ENCODE measurements at regions not wholly inside any gene's neighbourhood (a gene's known extent, or its start where the extent isn't known, plus 50 kb on each side); places are given as distances from the start of the nearest gene placed in this dataset.
"Not testable (repeated sequence)": the region's sequence is repeated elsewhere in the genome, so short reads cannot be mapped to it uniquely, and the experiment has no call there.

DNA sequence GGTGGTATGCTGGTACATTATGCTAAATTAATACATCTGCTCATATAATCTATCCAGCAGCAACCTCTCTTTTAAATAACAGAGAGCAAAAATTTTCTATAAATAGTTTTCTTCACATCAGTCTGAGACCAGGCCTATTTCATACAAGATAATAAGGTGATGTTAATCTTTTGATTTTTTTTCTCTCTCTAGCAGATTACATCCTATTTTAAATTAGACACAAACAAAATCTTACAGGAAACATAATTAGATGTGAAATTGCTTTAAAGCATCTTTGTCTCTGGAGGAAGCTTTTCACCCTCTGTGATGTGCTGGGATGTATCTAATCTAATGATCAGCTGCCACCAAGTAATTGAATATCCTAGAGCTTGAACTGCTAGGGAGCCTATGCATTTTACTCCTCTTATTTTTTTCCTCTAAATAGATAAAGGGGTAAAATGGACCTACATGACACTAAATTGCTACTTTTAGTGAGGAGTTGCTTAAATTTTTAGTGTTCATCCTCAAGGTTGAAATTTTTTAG is 165.5 kb downstream of the MANEA start:
- POLR2A ChIA-PET, result no interaction called here
- TF ChIP-seq HEYL (CRISPR knock-in tag; IDR thresholded peaks at IDR 0.05) (no peak), HDAC2 (IDR thresholded peaks at IDR 0.05) (no peak), CBX8 (IDR thresholded peaks at IDR 0.05) (no peak), EHF (CRISPR knock-in tag; IDR thresholded peaks at IDR 0.05) (no peak)
- TF ChIP-seq, protein P1, sequence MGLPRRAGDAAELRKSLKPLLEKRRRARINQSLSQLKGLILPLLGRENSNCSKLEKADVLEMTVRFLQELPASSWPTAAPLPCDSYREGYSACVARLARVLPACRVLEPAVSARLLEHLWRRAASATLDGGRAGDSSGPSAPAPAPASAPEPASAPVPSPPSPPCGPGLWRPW (IDR thresholded peaks at IDR 0.05), result no peak
- TF ChIP-seq, protein P2, sequence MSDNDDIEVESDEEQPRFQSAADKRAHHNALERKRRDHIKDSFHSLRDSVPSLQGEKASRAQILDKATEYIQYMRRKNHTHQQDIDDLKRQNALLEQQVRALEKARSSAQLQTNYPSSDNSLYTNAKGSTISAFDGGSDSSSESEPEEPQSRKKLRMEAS (IDR thresholded peaks at IDR 0.05), result no peak

GRCh38 chr6:95743591-95743990 is 166.3 kb downstream of the MANEA start:
- no peak overlapping the region for H3K4me3 ChIP-seq
- DNase-seq (ENCODE audit: low read depth in 1 of 2, low spot score in 1 of 2) (no peak), FAIRE-seq (no peak), ATAC-seq (no peak)
- H3K9me3 ChIP-seq, result no peaks in the 10 kb centered on the region
- ChIA-PET CTCF (no interaction called here), POLR2A (no interaction called here)
- H3K27ac ChIP-seq, result no peak overlapping the region
- no peaks in the 10 kb centered on the region for H3K4me1 ChIP-seq
- TF ChIP-seq TFCP2L1 (CRISPR knock-in tag; IDR thresholded peaks at IDR 0.05) (no peak), HOXB13 (CRISPR knock-in tag; IDR thresholded peaks at IDR 0.05; ENCODE audit: low read depth) (no peak), CEBPB (IDR thresholded peaks at IDR 0.05) (no peak), JUN (IDR thresholded peaks at IDR 0.05) (no peak), CBX2 (IDR thresholded peaks at IDR 0.05; ENCODE audit: borderline replicate concordance, low read depth) (no peak), ZSCAN20 (CRISPR knock-in tag; IDR thresholded peaks at IDR 0.05) (no peak), POLR2A (IDR thresholded peaks at IDR 0.05; ENCODE audit: low read length) (no peak), RAD21 (conservative IDR thresholded peaks at IDR 0.05 in 1 of 2, IDR thresholded peaks at IDR 0.05 in 1 of 2) (no peak)
- TF ChIP-seq, protein P3, sequence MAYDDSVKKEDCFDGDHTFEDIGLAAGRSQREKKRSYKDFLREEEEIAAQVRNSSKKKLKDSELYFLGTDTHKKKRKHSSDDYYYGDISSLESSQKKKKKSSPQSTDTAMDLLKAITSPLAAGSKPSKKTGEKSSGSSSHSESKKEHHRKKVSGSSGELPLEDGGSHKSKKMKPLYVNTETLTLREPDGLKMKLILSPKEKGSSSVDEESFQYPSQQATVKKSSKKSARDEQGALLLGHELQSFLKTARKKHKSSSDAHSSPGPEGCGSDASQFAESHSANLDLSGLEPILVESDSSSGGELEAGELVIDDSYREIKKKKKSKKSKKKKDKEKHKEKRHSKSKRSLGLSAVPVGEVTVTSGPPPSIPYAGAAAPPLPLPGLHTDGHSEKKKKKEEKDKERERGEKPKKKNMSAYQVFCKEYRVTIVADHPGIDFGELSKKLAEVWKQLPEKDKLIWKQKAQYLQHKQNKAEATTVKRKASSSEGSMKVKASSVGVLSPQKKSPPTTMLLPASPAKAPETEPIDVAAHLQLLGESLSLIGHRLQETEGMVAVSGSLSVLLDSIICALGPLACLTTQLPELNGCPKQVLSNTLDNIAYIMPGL (CRISPR knock-in tag; IDR thresholded peaks at IDR 0.05; ENCODE audit: borderline replicate concordance), result no peak
- WGBS (ENCODE audit: missing lambda C conversion rate), result 27% methylated on average over 4 of the region's 4 CpGs
- no peak overlapping the region for H3K4me2 ChIP-seq

More for the DNA sequence above, 165.5 kb downstream of the MANEA start:
- Histone ChIP-seq H3K4me1 (no peaks in the 10 kb centered on the region), H3K4me3 (no peak overlapping the region), H3K4me2 (no peak overlapping the region), H3K9me3 (no peaks in the 10 kb centered on the region), H3K27ac (no peak overlapping the region)
- CTCF ChIA-PET, result no interaction called here
- no peak for DNase-seq (ENCODE audit: low read depth in 1 of 2, low spot score in 1 of 2)
- no peak for FAIRE-seq
- ATAC-seq, result no peak

GRCh38 chr6:95758236-95759069 is 181.1 kb downstream of the MANEA start:
- 59% methylated on average over 5 of the region's 36 CpGs for whole genome bisulfite sequencing (ENCODE audit: missing lambda C conversion rate)
- ATAC-seq; H3K4me2 ChIP-seq; FAIRE-seq; H3K4me3 ChIP-seq; POLR2A ChIA-PET; CTCF ChIA-PET; DNase-seq (ENCODE audit: low read depth in 1 of 2, low spot score in 1 of 2); H3K4me1 ChIP-seq; H3K9me3 ChIP-seq; H3K27ac ChIP-seq: not testable (repeated sequence)

DNA sequence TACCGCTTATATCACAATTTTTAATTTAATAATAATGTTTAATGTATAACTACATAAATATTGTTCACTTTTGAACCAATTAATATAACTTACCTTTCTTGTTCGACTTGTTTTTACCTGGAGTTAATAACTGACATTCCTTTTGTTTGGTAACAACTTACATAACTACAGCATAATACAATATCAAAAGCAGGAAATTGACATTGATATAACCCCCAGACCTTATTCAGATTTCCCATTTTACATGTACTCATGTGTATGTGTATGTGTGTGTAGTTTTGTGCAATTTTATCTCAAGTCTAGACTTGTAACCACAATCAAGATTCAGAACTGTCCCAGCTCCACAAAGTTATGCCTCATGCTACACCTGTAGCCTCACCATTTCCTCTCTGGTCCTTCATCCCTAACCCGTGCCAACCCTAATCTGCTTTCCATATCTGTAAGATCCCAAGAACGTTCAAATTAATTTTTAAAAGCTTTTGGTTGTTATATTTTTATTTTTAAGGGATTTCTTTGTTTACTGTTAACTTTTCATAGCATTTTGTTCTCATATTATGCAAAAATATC is 190.6 kb downstream of the MANEA start:
- CTCF ChIA-PET, result no interaction called here
- Histone ChIP-seq H3K27ac (no peak overlapping the region), H3K4me2 (no peak overlapping the region), H3K9me3 (no peaks in the 10 kb centered on the region), H3K4me3 (no peak overlapping the region), H3K4me1 (no peaks in the 10 kb centered on the region)
- 15% methylated on average over 4 of the region's 4 CpGs for WGBS (ENCODE audit: missing lambda C conversion rate)
- no peak for TF ChIP-seq RAD21 (conservative IDR thresholded peaks at IDR 0.05 in 1 of 2, IDR thresholded peaks at IDR 0.05 in 1 of 2)
- TF ChIP-seq RNF2 (IDR thresholded peaks at IDR 0.05; ENCODE audit: borderline replicate concordance, low read depth), result no peak
- TF ChIP-seq RARB (CRISPR knock-in tag; IDR thresholded peaks at IDR 0.05), result no peak
- ATAC-seq (no peak), FAIRE-seq (no peak), DNase-seq (ENCODE audit: low read depth in 1 of 2, low spot score in 1 of 2) (no peak)
- POLR2A ChIA-PET, result no interaction called here

All from A549 (cell line).